ENCODE measurements at regions not wholly inside any gene's neighbourhood (a gene's known extent, or its start where the extent isn't known, plus 50 kb on each side); places are given as distances from the start of the nearest gene placed in this dataset.

DNA sequence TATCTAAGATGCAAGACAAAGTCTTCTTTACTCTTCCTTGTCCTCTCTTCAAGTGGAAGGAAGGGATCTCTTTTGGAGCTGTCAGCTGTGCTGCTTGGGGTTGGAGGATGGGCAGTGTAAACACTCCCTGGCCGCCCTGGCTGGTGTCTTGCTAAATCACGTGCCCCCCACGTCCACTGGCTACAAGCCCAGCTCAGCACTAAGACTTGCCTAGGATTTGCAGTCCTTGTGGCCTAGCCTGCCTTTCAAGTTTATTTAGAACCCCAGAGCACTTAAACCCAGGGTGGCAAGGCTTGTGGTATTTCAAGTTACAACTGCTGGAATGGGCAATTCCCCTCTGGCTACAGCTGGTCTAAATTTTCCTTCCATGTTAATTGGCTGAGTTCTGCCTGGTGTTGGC, 272.4 kb upstream of the MYO3A start:
- no peak for DNase-seq

DNA sequence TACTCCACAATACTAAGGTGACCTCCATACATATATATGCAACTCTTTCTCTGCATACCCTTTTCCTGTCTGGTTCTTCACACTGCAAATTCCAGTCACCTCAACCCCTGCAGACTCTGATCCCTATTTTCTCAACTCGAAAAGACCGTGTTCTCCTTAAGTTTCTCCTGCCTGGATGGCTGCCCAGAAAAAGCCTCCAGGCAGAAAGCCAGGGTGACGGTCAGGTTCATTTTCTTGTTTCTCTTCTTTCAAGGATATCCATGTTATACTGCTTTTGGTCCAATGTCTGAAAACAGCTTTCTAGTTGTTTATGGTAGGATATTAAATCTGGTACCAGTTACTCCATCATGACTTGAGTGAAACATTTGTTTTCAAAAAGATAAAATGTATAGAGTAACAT, 267.8 kb upstream of the MYO3A start:
- no peak for DNase-seq

DNA sequence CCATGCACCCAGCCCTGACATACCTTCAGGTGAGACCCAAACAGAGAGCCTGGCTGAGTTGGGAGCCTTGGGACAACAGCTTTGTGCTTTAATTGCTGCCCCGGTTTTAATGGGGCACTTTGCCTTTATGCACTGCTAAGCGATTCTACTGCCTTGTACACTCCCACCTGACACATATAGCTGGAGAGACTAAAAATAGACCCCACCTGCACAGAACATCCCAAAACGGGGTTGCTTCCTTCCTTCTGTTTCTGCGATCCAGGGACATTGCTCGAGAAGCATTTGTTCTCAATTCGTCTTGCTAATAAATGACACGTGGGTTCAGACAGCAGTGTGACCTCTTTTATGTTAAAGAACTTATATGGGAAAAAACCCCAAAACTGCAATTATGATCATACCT, 258.8 kb upstream of the MYO3A start:
- DNase-seq, result no peak

DNA sequence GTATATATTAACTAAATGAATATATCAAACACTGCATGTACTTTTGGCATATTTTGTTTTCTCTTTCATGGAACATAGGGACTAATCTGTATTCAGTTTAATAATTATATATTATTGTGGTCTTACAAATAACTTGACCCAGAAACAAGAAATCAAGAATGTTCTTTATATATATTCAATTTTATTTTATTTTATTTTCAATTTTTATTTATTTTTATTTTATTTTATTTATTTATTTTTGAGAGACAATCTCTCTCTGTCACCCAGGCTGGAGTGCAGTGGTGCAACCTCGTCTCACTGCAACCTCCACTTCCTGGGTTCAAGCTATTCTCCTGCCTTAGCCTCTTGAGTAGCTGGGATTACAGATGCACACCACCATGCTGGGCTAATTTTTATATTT, 258.4 kb upstream of the MYO3A start:
- DNase-seq, result no peak

DNA sequence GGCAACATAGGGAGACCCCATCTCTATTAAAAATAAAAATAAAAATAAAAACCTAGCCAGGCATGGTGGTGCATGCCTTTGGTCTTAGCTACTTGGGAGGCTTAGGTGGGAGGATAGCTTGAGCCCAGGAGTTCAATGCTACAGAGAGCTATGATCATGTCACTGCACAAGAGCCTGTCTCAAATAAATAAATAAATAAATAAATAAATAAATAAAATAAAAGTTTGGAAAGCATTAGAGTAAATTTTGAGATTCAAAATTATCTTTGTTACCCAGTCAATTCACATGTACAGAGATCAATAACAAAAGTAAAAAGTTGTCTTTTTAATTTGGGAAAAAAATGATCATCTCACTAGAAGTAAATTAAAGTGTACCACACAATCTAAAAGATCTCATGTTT, 255.8 kb upstream of the MYO3A start:
- no peak for DNase-seq

DNA sequence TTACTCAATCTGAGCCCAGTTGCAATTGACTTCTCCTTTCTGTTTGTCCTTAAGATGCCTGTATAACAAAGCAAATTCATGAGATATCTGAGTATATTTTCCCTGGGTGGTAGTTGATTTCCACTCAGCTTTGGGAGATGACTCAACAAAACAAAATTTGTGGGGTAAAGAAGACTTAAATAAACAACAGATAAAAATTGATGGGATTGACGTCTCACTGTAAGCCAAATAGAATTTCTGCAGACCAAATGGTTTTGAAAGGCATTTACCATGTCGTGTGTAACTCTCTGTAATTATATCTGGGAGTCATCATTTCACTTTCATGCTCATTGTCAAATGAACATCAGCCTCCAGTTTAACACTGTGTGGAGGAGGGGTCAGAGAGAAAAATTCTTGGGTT, 255.4 kb upstream of the MYO3A start:
- DNase-seq, result no peak

DNA sequence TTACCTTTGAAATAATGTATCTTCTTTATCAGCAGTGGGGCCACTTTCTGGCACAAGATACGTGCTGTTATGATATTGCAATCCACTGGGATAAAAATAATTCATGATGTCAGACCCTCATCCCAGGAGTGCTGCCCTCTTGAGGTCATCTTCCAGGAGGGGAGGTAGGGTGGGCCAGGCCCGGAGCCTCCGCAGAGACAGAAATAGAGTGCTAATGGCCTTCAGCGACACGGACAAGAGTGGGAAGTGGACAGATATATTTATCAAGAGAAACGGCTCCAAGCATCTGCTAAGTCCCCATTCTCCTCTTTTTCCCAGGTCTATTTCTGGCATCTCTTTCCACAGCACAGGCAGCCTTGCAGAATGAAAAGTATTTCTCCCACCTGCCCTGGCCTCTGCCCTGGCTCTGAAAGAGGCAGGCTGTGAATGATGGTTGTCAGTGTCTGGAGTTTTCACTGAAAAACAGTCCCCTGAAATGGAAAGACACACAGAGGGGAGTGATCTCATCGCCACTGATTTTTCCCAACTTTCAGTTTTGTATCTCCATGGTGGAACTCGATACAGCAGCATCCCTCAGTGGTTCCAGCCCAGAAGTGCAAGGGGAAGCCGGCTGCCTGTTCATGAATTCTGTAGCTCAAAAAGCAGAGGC, 251.7 kb upstream of the MYO3A start:
- no peak for DNase-seq

DNA sequence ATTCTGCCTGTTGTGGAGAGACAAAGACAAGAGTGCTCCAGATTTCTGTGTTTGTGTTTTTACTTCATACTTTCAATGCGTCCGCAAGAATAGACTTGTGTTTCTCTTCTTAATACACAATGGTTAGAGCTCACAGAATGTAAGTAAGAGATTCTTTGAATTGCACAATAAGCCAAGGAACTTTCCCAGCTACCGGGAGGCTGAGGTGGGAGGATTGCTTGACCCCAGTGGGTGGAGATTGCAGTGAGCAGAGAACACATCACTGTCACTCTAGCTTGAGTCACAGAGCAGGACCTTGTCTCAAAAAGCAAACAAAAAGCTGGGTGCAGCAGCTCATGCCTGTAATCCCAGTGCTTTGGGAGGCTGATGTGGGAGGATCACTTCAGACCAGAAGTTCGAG, 250.7 kb upstream of the MYO3A start:
- no peak for DNase-seq

DNA sequence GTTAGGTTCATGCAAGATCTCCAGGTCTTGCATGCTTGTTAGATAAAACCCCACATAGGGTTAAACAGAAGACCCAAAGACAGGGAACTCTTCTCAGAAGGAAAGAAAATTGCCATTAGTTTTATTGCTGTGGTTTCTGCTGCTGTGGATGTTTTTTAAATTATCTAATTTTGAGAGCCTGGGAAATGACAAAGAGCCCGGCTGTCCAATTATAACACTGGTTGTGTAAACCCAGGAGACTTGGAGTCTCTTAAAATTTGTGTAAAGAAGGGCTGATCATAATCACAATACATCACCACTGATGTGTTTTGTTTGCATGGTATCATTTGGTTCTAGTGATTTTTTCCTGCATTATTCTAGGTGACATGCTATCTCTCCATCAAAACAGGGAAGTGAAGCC, 246.5 kb upstream of the MYO3A start:
- DNase-seq, result no peak

DNA sequence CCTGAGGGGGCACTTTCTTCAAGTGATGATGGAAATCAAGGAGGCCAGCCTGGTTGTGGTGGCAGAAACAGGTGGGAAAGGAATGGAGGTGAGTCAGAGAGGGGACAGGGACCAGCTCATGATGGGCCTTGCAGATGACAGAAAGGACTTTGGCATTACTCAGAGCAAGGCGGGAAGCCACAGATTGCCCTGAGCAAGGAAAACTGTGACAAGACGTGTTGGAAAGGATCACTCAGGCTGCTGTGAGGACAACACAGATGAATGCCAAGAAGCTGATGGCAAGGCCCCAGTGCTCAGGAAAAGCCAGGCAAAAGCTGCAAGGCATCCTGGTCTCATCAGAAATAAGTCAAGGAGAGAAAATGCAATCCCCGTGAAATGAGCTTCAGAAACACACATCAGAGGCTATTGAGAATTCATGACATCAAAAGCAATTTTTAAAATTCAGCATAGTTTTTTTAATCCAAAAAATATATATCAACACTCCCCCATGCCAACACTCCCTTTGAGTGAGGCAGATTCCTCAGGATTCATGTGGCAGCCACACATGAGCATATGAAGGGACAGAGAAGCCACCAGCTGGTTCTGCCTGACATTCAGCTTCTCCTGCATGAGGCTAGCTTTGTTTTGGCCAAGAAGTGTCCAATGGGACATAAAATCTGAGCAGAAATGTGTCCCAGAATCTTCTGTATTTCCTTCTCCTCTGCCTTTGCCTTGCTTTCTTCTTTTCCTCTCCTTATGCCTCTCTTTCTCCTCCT, 244.5 kb upstream of the MYO3A start:
- DNase-seq, result no peak

DNA sequence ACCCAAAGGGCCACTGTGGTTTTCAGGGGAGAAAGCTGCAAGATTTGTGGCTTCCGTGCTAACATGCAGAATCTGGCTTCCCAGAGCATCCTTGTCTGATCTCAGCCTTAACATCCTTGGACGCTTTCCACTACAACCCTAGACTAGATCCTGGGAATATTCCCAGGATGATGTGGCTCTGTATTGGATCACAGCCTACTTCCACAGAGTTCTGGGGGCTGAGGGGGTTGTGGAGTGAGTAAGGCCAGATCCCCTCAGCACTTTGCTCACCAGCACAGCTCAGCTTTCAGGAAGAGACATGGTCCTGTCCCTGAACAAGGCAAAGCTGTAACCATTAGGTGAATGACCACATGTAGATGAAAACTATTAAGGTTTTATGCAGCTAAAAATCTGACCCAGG, 241.3 kb upstream of the MYO3A start:
- no peak for DNase-seq

DNA sequence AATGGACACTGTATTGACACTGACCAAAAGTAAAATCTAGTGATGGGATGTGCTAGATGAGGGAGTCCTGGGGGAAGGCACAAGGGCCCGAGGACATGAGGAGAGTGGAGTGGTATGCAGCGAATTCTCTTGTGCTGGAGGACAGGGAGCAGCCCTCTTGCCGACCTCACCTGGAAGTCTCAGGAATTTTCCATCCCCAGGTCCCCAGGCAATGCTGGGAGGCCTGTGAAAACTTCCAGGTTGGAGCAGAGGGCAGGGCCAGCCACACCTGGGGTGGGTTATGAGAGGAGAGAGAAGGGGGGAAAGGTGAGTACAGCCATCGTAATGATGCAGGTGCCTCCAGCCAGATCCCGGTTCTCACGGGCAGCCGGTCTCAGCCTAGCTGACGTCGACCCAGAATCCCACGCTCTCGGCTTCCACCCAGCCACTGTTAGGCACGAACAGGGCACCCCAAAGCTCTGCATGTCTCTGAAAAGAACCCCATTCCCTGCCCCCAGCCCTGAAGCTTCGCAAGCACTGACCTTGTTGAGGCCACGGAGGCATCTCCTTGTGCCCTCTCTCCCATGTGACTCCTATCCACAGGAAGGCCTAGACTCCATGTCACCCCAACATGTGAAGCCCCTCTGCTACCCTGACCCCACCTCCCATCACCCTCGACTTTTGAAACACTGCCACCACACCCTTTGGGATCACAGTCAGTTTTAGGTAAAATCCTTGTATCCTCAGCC, 239.7 kb upstream of the MYO3A start:
- DNase-seq, result no peak

DNA sequence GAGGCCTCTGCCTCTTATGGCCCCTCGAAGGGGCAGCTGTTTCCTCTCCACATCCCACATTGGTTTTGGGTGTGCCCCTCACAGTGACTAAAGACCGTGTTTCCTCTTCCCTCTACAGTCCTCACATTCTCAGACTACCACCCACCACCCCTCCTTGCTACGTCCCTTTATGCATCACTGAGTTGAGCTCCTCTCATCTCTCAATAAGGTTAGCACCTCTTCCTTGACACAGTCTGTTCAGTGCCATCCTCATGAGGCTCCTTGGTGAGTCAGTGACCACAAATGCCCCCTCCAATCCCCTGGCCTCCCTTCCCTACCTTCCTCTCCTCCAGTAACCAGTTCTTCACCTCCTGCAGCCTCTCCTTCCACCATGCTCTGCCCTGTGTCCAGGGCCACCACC, 239.1 kb upstream of the MYO3A start:
- DNase-seq, result no peak

DNA sequence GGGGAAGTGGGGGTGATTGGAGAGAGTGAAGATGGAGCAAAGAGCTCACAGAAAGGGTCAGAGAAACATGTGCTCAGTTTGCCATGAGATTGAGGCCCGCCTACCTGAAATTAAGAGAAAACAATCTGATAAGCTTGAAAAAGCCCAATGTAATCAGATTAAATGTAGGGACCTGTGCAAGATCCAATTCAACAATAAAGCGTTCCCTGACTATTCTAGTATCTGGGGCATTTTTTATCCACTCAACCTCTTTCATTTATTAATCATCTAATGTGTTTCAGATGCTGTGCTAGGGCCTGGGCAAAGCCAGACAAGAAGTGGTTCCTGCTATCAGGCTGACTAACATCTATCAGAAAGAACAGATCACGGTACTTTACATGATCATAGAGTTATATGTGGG, 238.4 kb upstream of the MYO3A start:
- no peak for DNase-seq

DNA sequence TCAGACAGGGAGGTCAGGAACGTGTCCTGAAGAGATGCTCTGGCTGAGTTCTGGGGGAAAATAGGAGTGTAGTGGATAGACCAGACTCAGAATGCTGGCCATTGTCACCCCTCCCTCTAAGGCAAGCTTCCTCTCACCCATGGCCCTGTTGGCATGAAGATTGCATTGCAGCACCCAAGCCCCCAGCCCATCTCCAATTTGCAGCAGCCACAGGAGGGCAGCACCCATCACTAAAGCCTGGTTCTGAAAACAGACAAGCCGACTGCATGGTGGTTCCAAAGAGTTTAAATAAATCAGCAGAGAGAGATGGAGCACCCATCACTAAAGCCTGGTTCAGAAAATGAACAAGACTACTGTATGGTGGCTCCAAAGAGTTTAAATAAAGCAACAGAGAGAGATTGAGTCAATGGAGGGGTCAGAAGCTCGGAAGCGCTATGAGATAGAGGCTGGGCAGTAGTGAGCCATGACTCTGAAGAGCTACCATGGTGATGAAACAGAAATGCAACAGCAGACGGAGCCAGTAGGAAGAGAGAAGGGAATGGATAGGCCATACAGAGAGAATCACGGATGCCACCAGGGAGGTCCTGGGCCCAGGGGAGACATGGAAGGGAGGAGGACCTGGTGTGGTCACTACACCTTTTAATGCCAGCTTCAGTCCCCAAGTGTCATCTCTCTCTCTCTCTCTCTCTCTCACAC, 237.9 kb upstream of the MYO3A start:
- no peak for DNase-seq

DNA sequence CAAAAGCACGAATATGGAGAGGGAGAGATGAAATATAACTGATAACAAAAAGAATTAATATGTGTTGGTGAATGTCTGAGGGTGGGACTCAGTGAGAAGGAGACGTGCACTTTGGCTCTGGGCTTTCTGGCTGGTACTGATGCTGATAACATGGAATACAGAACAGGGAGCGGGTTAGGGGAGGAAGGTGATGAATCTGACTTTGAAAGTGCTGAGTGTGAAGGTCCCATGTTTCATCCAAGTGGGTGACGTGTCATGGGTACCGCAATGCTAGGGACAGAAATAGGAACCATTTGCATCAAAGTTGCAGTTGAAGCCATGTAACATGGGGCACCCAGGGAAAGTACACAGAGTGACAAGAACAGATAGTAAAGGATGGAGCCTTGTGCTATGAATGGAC, 236.6 kb upstream of the MYO3A start:
- DNase-seq, result no peak

DNA sequence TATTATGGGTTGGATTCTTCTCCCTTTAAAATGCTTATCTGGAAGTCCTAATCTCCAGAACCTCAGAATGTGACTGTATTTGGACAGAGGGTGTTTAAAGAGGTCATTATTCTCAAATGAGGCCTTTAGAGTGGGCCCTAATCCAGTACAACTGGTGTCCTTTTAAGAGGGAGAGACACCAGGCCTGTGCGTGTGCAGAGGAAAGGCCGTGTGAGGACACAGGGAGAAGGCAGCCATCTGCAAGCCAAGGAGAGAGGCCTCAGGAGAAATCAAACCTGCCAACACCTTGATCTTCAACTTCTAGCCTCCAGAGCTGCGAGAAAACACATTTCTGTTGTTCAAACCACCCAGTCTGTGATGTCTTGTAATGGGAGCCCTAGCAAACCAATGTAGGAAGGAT, 235.4 kb upstream of the MYO3A start:
- no peak for DNase-seq

DNA sequence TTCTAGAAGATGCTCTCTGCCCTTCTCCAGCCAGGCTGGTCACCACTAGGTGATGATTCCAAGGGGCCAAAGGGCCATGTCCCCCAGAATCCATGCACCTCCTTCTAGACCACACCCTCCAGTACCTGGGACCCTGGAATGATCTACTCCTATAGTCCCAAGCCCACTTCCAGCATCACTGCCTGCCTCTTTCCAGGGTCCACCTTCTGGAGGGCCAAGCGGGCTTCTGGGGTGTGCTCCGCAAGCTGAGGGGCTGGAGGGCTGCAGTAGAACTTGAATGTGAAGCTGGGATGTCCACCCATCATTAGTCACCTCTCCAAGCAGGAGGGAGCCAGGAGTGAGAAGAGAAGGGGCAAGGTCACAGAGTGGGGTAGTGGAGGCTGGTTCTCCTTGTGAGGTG, 234.4 kb upstream of the MYO3A start:
- DNase-seq, result no peak

DNA sequence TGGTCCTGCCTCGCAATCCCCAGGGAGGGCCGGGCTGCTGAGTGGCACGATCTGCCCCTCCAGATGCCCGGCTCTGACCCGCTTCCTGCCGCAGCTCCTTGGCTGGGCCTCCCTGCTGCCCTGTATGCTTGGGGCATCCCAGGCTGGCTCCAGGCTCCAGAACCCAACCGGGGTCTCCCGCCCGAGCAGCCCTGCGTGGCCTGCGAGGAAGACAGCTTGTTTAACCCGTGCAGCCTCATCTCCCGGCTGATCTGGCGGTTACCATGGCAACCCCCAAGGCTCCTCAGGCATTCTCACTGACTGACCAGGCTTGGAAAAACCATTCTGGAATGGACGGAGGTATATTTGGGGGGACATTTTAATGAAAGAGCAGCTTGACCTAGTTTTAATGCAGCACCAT, 232.4 kb upstream of the MYO3A start:
- DNase-seq, result no peak

DNA sequence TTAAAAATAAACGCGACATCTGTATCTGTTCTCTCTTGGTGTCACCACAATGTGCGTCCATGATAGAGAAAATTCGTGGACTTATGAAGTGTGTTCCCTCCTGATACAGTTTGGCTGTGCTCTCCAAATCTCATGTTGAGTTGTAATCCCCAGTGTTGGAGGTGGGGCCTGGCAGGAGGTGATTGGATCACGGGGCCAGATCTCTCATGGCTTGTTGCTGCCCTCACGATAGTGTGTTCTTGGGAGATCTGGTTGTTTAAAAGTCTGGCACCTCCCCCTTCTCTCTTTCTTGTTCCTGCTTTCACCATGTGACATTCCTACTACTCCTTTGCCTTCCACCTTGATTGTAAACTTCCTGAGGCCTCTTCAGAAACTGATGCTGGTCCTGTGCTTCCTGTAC, 229.4 kb upstream of the MYO3A start:
- DNase-seq, result no peak

DNA sequence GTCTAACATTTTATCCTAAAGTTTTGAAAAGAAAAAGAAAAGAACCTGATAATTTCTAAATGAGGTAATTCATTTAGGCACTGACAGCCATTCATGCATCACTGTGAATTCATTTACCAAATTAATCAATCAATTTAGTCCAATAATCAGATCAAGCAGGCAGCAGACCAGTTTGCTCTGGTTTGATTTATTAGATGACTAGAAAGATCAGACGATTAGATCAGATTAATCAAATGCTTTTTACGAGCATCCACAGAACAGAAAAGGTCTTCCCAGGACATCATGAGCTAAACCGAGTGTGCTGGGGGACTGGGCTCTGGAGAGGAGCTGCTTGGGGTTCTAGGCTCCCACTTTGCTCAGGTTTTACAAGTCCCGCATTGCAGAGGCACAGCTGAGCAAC, 226.5 kb upstream of the MYO3A start:
- DNase-seq, result no peak

DNA sequence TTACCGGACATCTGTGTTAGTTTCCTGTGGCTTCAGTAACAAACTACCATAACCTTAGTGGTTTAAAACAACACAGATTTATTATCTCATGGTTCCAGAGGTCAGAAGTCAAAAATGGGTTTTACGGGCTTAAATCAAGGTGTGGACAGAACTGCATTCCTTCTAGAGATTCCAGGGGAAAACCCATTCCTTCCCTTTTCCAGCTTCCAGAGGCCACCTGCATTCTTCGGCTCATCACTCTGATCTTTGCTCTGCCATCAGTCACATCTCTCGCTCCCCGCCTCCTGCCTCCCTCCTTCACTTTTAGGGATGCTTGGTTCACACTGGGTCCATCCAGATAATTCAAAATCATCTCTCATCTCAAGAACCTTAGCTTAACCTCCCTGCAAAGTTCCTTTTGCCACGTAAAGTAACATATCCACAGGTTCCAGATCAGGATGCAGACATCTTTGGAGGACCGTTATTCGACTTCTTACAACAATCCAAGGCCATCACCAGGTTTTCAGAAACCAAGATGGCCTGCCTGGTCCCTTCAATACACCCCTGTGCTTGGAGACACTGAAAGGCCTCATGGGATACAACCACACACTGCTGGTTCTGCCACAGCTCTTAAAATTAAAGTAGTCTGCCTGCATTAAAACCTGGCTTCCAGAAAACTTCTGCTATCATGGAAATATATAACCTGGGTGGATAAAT, 225.9 kb upstream of the MYO3A start:
- DNase-seq, result no peak

DNA sequence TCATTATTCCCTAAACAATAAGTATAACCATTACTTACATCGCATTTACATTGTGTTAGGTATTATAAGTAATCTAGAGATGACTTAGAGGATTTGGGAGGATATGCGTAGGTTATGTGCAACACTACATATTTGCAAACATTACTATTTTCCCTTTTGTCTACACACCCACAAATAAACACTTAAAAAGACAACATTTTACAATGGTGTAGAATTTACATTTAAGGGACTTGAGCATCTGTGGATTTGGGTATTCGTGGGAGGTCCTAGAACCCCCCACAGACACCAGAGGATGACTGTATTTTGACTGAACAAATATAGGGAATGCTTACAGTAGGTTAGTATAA, 220.2 kb upstream of the MYO3A start:
- no peak for DNase-seq
